GM13976 (cell line): ENCODE measurements at regions not wholly inside any gene's neighbourhood (a gene's known extent, or its start where the extent isn't known, plus 50 kb on each side); places are given as distances from the start of the nearest gene placed in this dataset.
"Not testable (repeated sequence)": the region's sequence is repeated elsewhere in the genome, so short reads cannot be mapped to it uniquely, and the experiment has no call there.

ENCODE experiments used
- DNase-seq: peaks from one replicate; pipeline ENCODE4 v3.0.0; 2012; ENCODE audit warnings: low spot score
- CTCF ChIP-seq: IDR thresholded peaks from 2 replicates; pipeline ENCODE4 v1.5.1; 2012; ENCODE audit warnings: borderline replicate concordance, mild to moderate bottlenecking; ENCODE audit not compliant: insufficient read depth; ENCODE audit errors: extremely low read depth, missing control alignments, control extremely low read depth
- in situ Hi-C: fragments of 300-500 bp; cut with MboI; formaldehyde crosslinking; loops from one replicate; pipeline ENCODE4 v1.12.0; 2022; ENCODE audit warnings: low sequenced_read_pairs, mixed read lengths, inconsistent platforms; ENCODE audit not compliant: unreplicated experiment

- in situ Hi-C loops, DNase-seq: not testable (repeated sequence)
These were observed 124.3 kb downstream of the PTCHD1 start for GRCh38 chrX:23458957-23459356.

- no peak for DNase-seq
- in situ Hi-C loops: no loop called here
- no peak for TF ChIP-seq CTCF
These were observed 130.6 kb downstream of the PTCHD1 start for GRCh38 chrX:23465105-23465791.

- in situ Hi-C loops: no loop called here
These were observed 131.3 kb downstream of the PTCHD1 start for GRCh38 chrX:23465985-23466384.

GRCh38 chrX:23478056-23478455 is 143.4 kb downstream of the PTCHD1 start:
- no peak for DNase-seq
- in situ Hi-C loops: no loop called here
- TF ChIP-seq CTCF: no peak

More at GRCh38 chrX:23465985-23466384, 131.3 kb downstream of the PTCHD1 start:
- no peak for DNase-seq
- no peak for TF ChIP-seq CTCF

- in situ Hi-C loops: no loop called here
- DNase-seq: no peak
- no peak for TF ChIP-seq CTCF
These were observed 143.9 kb downstream of the PTCHD1 start for GRCh38 chrX:23478561-23478960.

- no peak for TF ChIP-seq CTCF
- DNase-seq: no peak
- in situ Hi-C loops: no loop called here
These were observed 147.9 kb downstream of the PTCHD1 start for GRCh38 chrX:23482561-23482960.

GRCh38 chrX:23483396-23483795 is 148.7 kb downstream of the PTCHD1 start:
- in situ Hi-C loops: no loop called here
- no peak for DNase-seq
- TF ChIP-seq CTCF: no peak
